ENCODE measurements at regions not wholly inside any gene's neighbourhood (a gene's known extent, or its start where the extent isn't known, plus 50 kb on each side); places are given as distances from the start of the nearest gene placed in this dataset.

GRCh38 chr16:65789161-65789945 lies 577.1 kb upstream of the CDH5 start:
- TF ChIP-seq CTCF (conservative IDR thresholded peaks at IDR 0.05; ENCODE audit: control insufficient read depth, insufficient read depth, low read depth, low read length): no peak
- H3K4me3 ChIP-seq (ENCODE audit: control insufficient read depth, low read depth, low read length): no peak overlapping the region

GRCh38 chr16:65788434-65789140 lies 577.9 kb upstream of the CDH5 start:
- H3K4me3 ChIP-seq (ENCODE audit: control insufficient read depth, low read depth, low read length): no peak overlapping the region
- DNase-seq (ENCODE audit: low read depth): no peak
- no peak for TF ChIP-seq CTCF (conservative IDR thresholded peaks at IDR 0.05; ENCODE audit: control insufficient read depth, insufficient read depth, low read depth, low read length)

More at GRCh38 chr16:65789161-65789945, 577.1 kb upstream of the CDH5 start:
- DNase-seq (ENCODE audit: low read depth): no peak

GRCh38 chr16:65787921-65788320 lies 578.6 kb upstream of the CDH5 start:
- no peak overlapping the region for H3K4me3 ChIP-seq (ENCODE audit: control insufficient read depth, low read depth, low read length)
- DNase-seq (ENCODE audit: low read depth): no peak
- no peak for TF ChIP-seq CTCF (conservative IDR thresholded peaks at IDR 0.05; ENCODE audit: control insufficient read depth, insufficient read depth, low read depth, low read length)

- TF ChIP-seq CTCF (conservative IDR thresholded peaks at IDR 0.05; ENCODE audit: control insufficient read depth, insufficient read depth, low read depth, low read length): no peak
- no peak overlapping the region for H3K4me3 ChIP-seq (ENCODE audit: control insufficient read depth, low read depth, low read length)
- DNase-seq (ENCODE audit: low read depth): no peak
Observed at GRCh38 chr16:65786916-65787315, 579.6 kb upstream of the CDH5 start.

GRCh38 chr16:65783709-65784474 lies 582.6 kb upstream of the CDH5 start:
- no peak for TF ChIP-seq CTCF (conservative IDR thresholded peaks at IDR 0.05; ENCODE audit: control insufficient read depth, insufficient read depth, low read depth, low read length)
- DNase-seq (ENCODE audit: low read depth): no peak
- H3K4me3 ChIP-seq (ENCODE audit: control insufficient read depth, low read depth, low read length): no peak overlapping the region

Measured in fibroblast of mammary gland (primary cell).